ENCODE measurements at regions not wholly inside any gene's neighbourhood (a gene's known extent, or its start where the extent isn't known, plus 50 kb on each side); places are given as distances from the start of the nearest gene placed in this dataset.
A peak's percentile ranks its signal among the peaks of the same experiment; 100 is the strongest.
"Not testable (repeated sequence)": the region's sequence is repeated elsewhere in the genome, so short reads cannot be mapped to it uniquely, and the experiment has no call there.

GRCh38 chr5:164312801-164313200, 807.4 kb downstream of the MAT2B start:
- no peak for DNase-seq (ENCODE audit: low read depth)
- no peak overlapping the region for H3K4me3 ChIP-seq (ENCODE audit: low read depth, low read length)
- no peak for TF ChIP-seq CTCF (IDR thresholded peaks at IDR 0.05; ENCODE audit: low read depth, low read length, missing control alignments)

GRCh38 chr5:164317676-164318075, 812.3 kb downstream of the MAT2B start:
- no peak for DNase-seq (ENCODE audit: low read depth)
- TF ChIP-seq CTCF (IDR thresholded peaks at IDR 0.05; ENCODE audit: low read depth, low read length, missing control alignments), result no peak
- H3K4me3 ChIP-seq (ENCODE audit: low read depth, low read length), result no peak overlapping the region

GRCh38 chr5:164319161-164319560, 813.7 kb downstream of the MAT2B start:
- no peak for TF ChIP-seq CTCF (IDR thresholded peaks at IDR 0.05; ENCODE audit: low read depth, low read length, missing control alignments)
- DNase-seq (ENCODE audit: low read depth), result no peak
- no peak overlapping the region for H3K4me3 ChIP-seq (ENCODE audit: low read depth, low read length)

- DNase-seq (ENCODE audit: low read depth), result no peak
- TF ChIP-seq CTCF (IDR thresholded peaks at IDR 0.05; ENCODE audit: low read depth, low read length, missing control alignments), result no peak
Measured at GRCh38 chr5:164324239-164324638, 818.8 kb downstream of the MAT2B start.

GRCh38 chr5:164326219-164326618, 820.8 kb downstream of the MAT2B start:
- TF ChIP-seq CTCF (IDR thresholded peaks at IDR 0.05; ENCODE audit: low read depth, low read length, missing control alignments), result peak; percentile 52
- no peak for DNase-seq (ENCODE audit: low read depth)
- H3K4me3 ChIP-seq (ENCODE audit: low read depth, low read length), result no peak overlapping the region

More at GRCh38 chr5:164324239-164324638, 818.8 kb downstream of the MAT2B start:
- no peak overlapping the region for H3K4me3 ChIP-seq (ENCODE audit: low read depth, low read length)

- not testable (repeated sequence) for DNase-seq (ENCODE audit: low read depth); H3K4me3 ChIP-seq (ENCODE audit: low read depth, low read length)
Measured at GRCh38 chr5:164327166-164327565, 821.7 kb downstream of the MAT2B start.

GRCh38 chr5:164332349-164333196, 827.2 kb downstream of the MAT2B start:
- H3K4me3 ChIP-seq (ENCODE audit: low read depth, low read length), result no peak overlapping the region
- DNase-seq (ENCODE audit: low read depth), result no peak
- no peak for TF ChIP-seq CTCF (IDR thresholded peaks at IDR 0.05; ENCODE audit: low read depth, low read length, missing control alignments)

Measured in GM12864 (cell line).